C4-2B (cell line): ENCODE measurements at regions not wholly inside any gene's neighbourhood (a gene's known extent, or its start where the extent isn't known, plus 50 kb on each side); places are given as distances from the start of the nearest gene placed in this dataset.

Experiments used
- H3K27ac ChIP-seq: fragments of 450-650 bp; 2 replicates; pipeline ENCODE4 v1.5.1; 2017
- CTCF ChIP-seq: fragments of 450-650 bp; conservative IDR thresholded peaks from 2 replicates; pipeline ENCODE4 v1.5.1; 2017; ENCODE audit warnings: mild to moderate bottlenecking
- ZFX ChIP-seq: fragments of 450-650 bp; IDR thresholded peaks from 2 replicates; pipeline ENCODE4 v1.6.1; 2017

DNA sequence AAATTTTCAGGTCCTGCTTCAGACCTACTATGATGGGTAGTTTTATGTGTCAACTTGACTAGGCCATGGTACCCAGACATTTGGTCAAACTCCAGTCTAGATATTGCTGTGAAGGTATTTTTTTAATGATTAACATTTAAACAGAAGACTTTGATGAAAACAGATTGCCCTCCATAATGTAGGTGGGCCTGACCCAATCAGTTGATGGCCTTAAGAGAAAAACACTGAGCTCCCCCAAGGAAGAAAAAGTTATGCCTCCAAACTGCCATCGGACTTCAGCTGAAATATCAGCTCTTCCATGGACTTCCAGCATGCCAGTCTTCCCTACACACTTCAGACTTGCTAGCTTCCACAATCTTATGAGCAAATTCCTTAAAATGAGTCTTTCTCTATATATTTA is 67.3 kb upstream of the TYRP1 start:
- H3K27ac ChIP-seq: no peak overlapping the region
- TF ChIP-seq ZFX (no peak), CTCF (no peak)

DNA sequence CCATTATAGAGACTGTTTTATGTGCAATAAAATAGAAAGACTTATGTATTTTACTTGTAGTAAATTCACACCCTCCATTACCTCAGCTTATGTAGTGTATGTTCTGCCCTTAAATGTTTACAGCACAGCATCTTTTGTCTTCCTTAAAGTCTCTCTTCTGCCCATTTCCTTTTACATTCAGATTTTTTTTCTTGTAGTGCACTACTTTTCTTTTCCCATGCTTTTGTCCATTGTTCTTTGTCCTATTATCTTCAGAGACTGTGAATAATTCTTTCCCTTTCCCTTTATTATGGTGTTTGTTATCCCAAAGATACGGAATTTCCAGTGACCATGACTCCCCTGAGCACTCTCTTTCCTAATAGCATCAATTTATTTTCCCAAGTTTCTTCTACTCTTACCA is 66.1 kb upstream of the TYRP1 start:
- no peak overlapping the region for H3K27ac ChIP-seq
- TF ChIP-seq ZFX: no peak
- no peak for TF ChIP-seq CTCF

GRCh38 chr9:12628546-12628945 is 64.6 kb upstream of the TYRP1 start:
- no peak for TF ChIP-seq CTCF
- no peak for TF ChIP-seq ZFX
- no peak overlapping the region for H3K27ac ChIP-seq

- H3K27ac ChIP-seq: no peak overlapping the region
Measured at GRCh38 chr9:12629067-12629466, 64.1 kb upstream of the TYRP1 start.

GRCh38 chr9:12631866-12632265 is 61.3 kb upstream of the TYRP1 start:
- TF ChIP-seq CTCF (no peak), ZFX (no peak)
- no peak overlapping the region for H3K27ac ChIP-seq

More at GRCh38 chr9:12629067-12629466, 64.1 kb upstream of the TYRP1 start:
- TF ChIP-seq CTCF: no peak
- TF ChIP-seq ZFX: no peak

- no peak overlapping the region for H3K27ac ChIP-seq
- TF ChIP-seq ZFX: no peak
- no peak for TF ChIP-seq CTCF
Measured at GRCh38 chr9:12633016-12633765, 60.0 kb upstream of the TYRP1 start.

- H3K27ac ChIP-seq: no peak overlapping the region
- TF ChIP-seq ZFX: no peak
- TF ChIP-seq CTCF: peak; percentile 84
Measured at GRCh38 chr9:12640016-12640587, 53.1 kb upstream of the TYRP1 start.
